ENCODE measurements at regions not wholly inside any gene's neighbourhood (a gene's known extent, or its start where the extent isn't known, plus 50 kb on each side); places are given as distances from the start of the nearest gene placed in this dataset.

- no peak for DNase-seq (ENCODE audit: low read depth)
- TF ChIP-seq CTCF (IDR thresholded peaks at IDR 0.05; ENCODE audit: insufficient read depth, low read depth, low read length, missing control alignments) = no peak
- H3K4me3 ChIP-seq (ENCODE audit: low read length) = no peak overlapping the region
These were observed 98.0 kb downstream of the GASK1B start for GRCh38 chr4:158074851-158075250.

- no peak for TF ChIP-seq CTCF (IDR thresholded peaks at IDR 0.05; ENCODE audit: insufficient read depth, low read depth, low read length, missing control alignments)
- DNase-seq (ENCODE audit: low read depth) = no peak
- no peak overlapping the region for H3K4me3 ChIP-seq (ENCODE audit: low read length)
These were observed 100.9 kb downstream of the GASK1B start for GRCh38 chr4:158071931-158072330.

- TF ChIP-seq CTCF (IDR thresholded peaks at IDR 0.05; ENCODE audit: insufficient read depth, low read depth, low read length, missing control alignments) = no peak
- H3K4me3 ChIP-seq (ENCODE audit: low read length) = no peak overlapping the region
- no peak for DNase-seq (ENCODE audit: low read depth)
These were observed 104.8 kb downstream of the GASK1B start for GRCh38 chr4:158068068-158068467.

GRCh38 chr4:158067646-158068045 is 105.2 kb downstream of the GASK1B start:
- no peak for TF ChIP-seq CTCF (IDR thresholded peaks at IDR 0.05; ENCODE audit: insufficient read depth, low read depth, low read length, missing control alignments)
- H3K4me3 ChIP-seq (ENCODE audit: low read length) = no peak overlapping the region
- no peak for DNase-seq (ENCODE audit: low read depth)

GRCh38 chr4:158065603-158066002 is 107.2 kb downstream of the GASK1B start:
- DNase-seq (ENCODE audit: low read depth) = no peak
- no peak overlapping the region for H3K4me3 ChIP-seq (ENCODE audit: low read length)
- TF ChIP-seq CTCF (IDR thresholded peaks at IDR 0.05; ENCODE audit: insufficient read depth, low read depth, low read length, missing control alignments) = no peak

- no peak overlapping the region for H3K4me3 ChIP-seq (ENCODE audit: low read length)
- peak; percentile 12 for TF ChIP-seq CTCF (IDR thresholded peaks at IDR 0.05; ENCODE audit: insufficient read depth, low read depth, low read length, missing control alignments)
- no peak for DNase-seq (ENCODE audit: low read depth)
These were observed 107.6 kb downstream of the GASK1B start for GRCh38 chr4:158065176-158065575.

- no peak for DNase-seq (ENCODE audit: low read depth)
- no peak overlapping the region for H3K4me3 ChIP-seq (ENCODE audit: low read length)
- TF ChIP-seq CTCF (IDR thresholded peaks at IDR 0.05; ENCODE audit: insufficient read depth, low read depth, low read length, missing control alignments) = no peak
These were observed 116.1 kb downstream of the GASK1B start for GRCh38 chr4:158056689-158057245.
